ACC112 (cell line): ENCODE measurements at regions not wholly inside any gene's neighbourhood (a gene's known extent, or its start where the extent isn't known, plus 50 kb on each side); places are given as distances from the start of the nearest gene placed in this dataset.
"Not testable (repeated sequence)": the region's sequence is repeated elsewhere in the genome, so short reads cannot be mapped to it uniquely, and the experiment has no call there.

Experiments
- H2AFZ ChIP-seq: fragments of 200-600 bp; sonication (generic); one replicate; pipeline ENCODE4 v1.6.0; 2017; ENCODE audit warnings: antibody characterized with exemption, low read length; ENCODE audit not compliant: unreplicated experiment
- H3K27ac ChIP-seq: fragments of 200-600 bp; sonication (generic); 2 replicates; pipeline ENCODE4 v1.5.1; 2014; ENCODE audit warnings: low read depth, mild to moderate bottlenecking, antibody characterized with exemption, low read length, moderate library complexity
- H3K27me3 ChIP-seq: fragments of 200-600 bp; sonication (generic); 2 replicates; pipeline ENCODE4 v1.6.1; 2014; ENCODE audit warnings: mild to moderate bottlenecking, antibody characterized with exemption, low read length, moderate library complexity, mixed read lengths; ENCODE audit not compliant: insufficient read depth
- H3K36me3 ChIP-seq: fragments of 200-600 bp; sonication (generic); 2 replicates; pipeline ENCODE4 v1.6.1; 2016; ENCODE audit warnings: mild to moderate bottlenecking, antibody characterized with exemption, low read length, moderate library complexity, mixed read lengths; ENCODE audit not compliant: insufficient read depth
- H3K4me1 ChIP-seq: fragments of 200-600 bp; sonication (generic); one replicate; pipeline ENCODE4 v1.6.1; 2016; ENCODE audit warnings: low read length, mixed read lengths; ENCODE audit not compliant: insufficient read depth, unreplicated experiment, control insufficient read depth
- H3K4me3 ChIP-seq: fragments of 200-600 bp; sonication (generic); 2 replicates; pipeline ENCODE4 v1.5.1; 2014; ENCODE audit warnings: mild to moderate bottlenecking, low read depth, low read length
- H3K79me2 ChIP-seq: fragments of 200-600 bp; sonication (generic); one replicate; pipeline ENCODE4 v1.6.0; 2016; ENCODE audit warnings: low read length; ENCODE audit not compliant: control insufficient read depth, unreplicated experiment, insufficient read depth

DNA sequence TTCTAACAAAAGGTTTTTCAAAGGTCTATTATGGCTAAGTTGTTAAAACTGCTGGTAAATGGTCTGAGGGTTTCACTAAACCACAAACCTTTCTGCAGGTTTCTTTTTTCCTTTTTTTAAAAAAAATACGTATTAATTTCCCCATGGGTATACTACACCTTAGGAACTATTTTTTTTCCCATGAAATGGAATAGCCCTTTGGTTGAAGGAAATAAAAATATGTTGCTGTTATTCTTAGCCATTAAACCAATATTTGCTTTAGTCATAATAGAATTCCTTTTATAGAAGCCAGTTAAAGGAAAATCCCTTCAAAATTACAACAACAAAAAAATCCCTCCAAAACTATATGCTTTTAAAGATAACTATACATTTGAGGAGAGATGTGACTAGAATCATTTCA is 1303.3 kb downstream of the ROBO2 start:
- Histone ChIP-seq H3K27ac (no peak overlapping the region), H2AFZ (no peak overlapping the region), H3K36me3 (no peaks in the 10 kb centered on the region), H3K79me2 (no peaks in the 10 kb centered on the region), H3K4me3 (no peak overlapping the region), H3K27me3 (no peaks in the 10 kb centered on the region), H3K4me1 (no peaks in the 10 kb centered on the region)

- H3K79me2 ChIP-seq, H3K27me3 ChIP-seq, H3K27ac ChIP-seq, H3K36me3 ChIP-seq, H3K4me1 ChIP-seq, H3K4me3 ChIP-seq, H2AFZ ChIP-seq: not testable (repeated sequence)
These were observed 1304.4 kb downstream of the ROBO2 start for GRCh38 chr3:78344267-78344666.

GRCh38 chr3:78344918-78345317 is 1305.0 kb downstream of the ROBO2 start:
- H3K4me1 ChIP-seq: no peaks in the 10 kb centered on the region
- H3K4me3 ChIP-seq: no peak overlapping the region
- no peaks in the 10 kb centered on the region for H3K36me3 ChIP-seq
- H2AFZ ChIP-seq: no peak overlapping the region
- no peak overlapping the region for H3K27ac ChIP-seq
- no peaks in the 10 kb centered on the region for H3K27me3 ChIP-seq
- no peaks in the 10 kb centered on the region for H3K79me2 ChIP-seq

DNA sequence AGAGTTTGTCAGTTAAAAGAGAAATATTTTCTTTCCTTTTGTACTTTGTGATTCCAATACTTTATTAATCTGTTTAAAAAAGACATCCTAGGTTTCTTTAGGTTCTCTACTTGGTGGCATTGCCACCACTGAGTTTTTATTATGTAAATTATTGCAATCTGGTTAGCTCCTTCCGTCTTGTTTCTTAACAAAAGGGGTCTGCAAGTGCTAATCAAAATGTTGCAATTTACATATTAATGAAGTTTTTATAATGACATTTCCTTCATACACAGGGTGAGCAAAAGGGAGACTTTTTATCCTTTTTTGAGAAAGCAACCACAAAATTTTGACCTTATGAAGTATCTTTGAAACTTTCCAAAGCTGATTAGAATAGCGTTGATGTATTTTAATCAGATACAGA is 1307.3 kb downstream of the ROBO2 start:
- H3K27me3 ChIP-seq: no peaks in the 10 kb centered on the region

GRCh38 chr3:78348664-78349063 is 1308.8 kb downstream of the ROBO2 start:
- Histone ChIP-seq H3K79me2 (no peaks in the 10 kb centered on the region), H3K27ac (no peak overlapping the region), H3K36me3 (no peaks in the 10 kb centered on the region), H3K4me1 (no peaks in the 10 kb centered on the region), H3K27me3 (no peaks in the 10 kb centered on the region), H3K4me3 (no peak overlapping the region), H2AFZ (no peak overlapping the region)

More for the DNA sequence above, 1307.3 kb downstream of the ROBO2 start:
- Histone ChIP-seq H3K4me3 (no peak overlapping the region), H3K36me3 (no peaks in the 10 kb centered on the region), H3K4me1 (no peaks in the 10 kb centered on the region), H3K79me2 (no peaks in the 10 kb centered on the region), H3K27ac (no peak overlapping the region), H2AFZ (no peak overlapping the region)

DNA sequence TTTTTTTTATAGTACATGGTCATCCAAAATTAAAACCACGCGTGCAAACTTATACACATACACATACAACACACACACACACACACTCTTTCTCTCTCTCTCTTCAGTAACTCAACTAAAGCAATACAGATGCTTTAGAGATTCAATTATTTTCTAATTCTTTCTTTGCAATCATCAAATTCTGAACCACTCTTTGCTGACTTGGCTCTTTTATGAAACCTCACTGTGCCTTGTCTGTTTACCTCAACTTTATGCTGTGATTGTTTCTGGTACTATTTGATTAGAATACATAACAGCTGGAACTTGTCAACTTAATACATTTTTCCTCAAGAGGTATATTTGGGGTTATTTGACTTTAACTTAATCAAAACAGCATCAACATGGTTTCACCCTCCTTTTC is 1309.7 kb downstream of the ROBO2 start:
- Histone ChIP-seq H3K4me3 (no peak overlapping the region), H3K36me3 (no peaks in the 10 kb centered on the region), H3K79me2 (no peaks in the 10 kb centered on the region), H3K4me1 (no peaks in the 10 kb centered on the region), H3K27ac (no peak overlapping the region), H2AFZ (no peak overlapping the region), H3K27me3 (no peaks in the 10 kb centered on the region)

DNA sequence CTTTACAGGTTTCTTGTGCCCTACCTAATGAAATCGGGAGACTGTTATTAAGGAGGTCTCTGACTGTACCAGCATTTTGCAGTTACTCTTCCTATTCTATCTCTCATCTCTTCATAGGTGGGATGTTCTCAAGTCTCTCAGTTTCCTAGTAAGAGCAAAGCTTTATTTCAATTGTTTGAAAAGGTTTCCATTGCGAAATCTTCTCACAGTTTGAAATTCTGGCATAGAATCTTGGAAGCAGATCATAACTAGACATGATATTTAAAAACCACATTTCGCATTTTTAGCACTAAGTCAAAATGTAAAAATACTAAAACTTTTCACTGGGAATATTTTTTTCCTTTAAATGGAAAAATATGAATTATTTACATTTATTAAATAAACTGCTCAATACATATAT is 1311.4 kb downstream of the ROBO2 start:
- Histone ChIP-seq H3K27me3 (no peaks in the 10 kb centered on the region), H2AFZ (no peak overlapping the region), H3K79me2 (no peaks in the 10 kb centered on the region), H3K36me3 (no peaks in the 10 kb centered on the region), H3K4me3 (no peak overlapping the region), H3K27ac (no peak overlapping the region), H3K4me1 (no peaks in the 10 kb centered on the region)

DNA sequence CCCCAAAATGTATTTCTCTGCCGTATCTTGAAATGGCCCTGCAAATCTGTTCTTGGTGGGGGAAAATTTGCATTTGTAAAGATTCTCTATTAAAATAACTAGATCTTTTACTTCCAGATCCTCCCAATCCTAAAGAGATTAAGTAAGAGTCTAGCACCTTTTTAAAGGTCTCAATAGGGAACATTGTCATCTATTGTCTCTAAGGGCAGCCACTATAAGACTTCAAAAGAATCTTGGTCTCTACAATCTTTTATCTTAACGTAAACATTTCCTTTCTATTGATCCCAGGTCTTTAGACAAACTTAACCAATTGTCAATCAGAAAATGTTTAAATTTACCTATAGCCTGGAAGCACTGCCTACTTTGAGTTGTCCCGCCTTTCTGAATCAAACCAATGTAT is 1313.3 kb downstream of the ROBO2 start:
- H3K36me3 ChIP-seq: no peaks in the 10 kb centered on the region
- H3K79me2 ChIP-seq: no peaks in the 10 kb centered on the region
- H3K27ac ChIP-seq: no peak overlapping the region
- no peaks in the 10 kb centered on the region for H3K27me3 ChIP-seq
- no peak overlapping the region for H3K4me3 ChIP-seq
- no peaks in the 10 kb centered on the region for H3K4me1 ChIP-seq
- H2AFZ ChIP-seq: no peak overlapping the region

- Histone ChIP-seq H3K4me3 (no peak overlapping the region), H3K27me3 (no peaks in the 10 kb centered on the region), H3K27ac (no peak overlapping the region)
These were observed 1321.0 kb downstream of the ROBO2 start for GRCh38 chr3:78360849-78361248.

DNA sequence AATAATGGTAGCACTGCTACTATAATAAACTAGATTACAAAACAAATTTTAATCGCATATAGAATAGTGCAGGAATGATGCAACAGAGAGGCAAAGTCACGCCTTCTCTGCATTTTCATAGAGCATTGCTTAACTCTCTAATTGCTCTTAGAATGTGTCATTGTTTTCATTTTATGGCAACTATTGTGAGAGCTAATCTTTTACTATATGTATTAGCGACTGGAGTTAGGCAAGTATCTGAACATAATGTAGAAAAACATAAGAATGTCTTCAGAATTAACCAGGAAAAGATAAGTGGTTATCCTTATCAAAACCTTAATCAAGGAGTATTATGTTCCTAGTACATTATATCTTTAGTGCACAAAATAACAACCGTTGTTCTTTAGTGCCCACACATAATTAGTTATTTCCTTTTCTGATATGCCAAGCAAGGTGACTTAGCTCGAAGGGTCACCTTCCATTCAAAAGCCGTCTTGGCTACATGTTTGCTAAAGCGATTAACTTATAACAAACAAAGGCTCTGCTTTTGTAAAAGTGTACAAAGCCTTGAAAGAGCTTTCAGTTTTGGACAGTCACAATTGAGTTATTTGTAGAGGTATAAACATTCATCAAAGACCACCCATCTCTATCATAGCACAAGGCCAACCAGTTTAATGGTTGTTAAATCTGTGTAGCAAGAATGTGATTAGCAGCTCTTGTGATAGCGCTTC is 1328.9 kb downstream of the ROBO2 start:
- no peak overlapping the region for H3K27ac ChIP-seq
- H3K4me3 ChIP-seq: no peak overlapping the region
- H3K4me1 ChIP-seq: no peaks in the 10 kb centered on the region
- H3K36me3 ChIP-seq: no peaks in the 10 kb centered on the region
- no peak overlapping the region for H2AFZ ChIP-seq
- no peaks in the 10 kb centered on the region for H3K79me2 ChIP-seq
- H3K27me3 ChIP-seq: no peaks in the 10 kb centered on the region

More at GRCh38 chr3:78360849-78361248, 1321.0 kb downstream of the ROBO2 start:
- H3K79me2 ChIP-seq: no peaks in the 10 kb centered on the region
- no peaks in the 10 kb centered on the region for H3K4me1 ChIP-seq
- no peaks in the 10 kb centered on the region for H3K36me3 ChIP-seq
- H2AFZ ChIP-seq: no peak overlapping the region

GRCh38 chr3:78390221-78390620 is 1350.3 kb downstream of the ROBO2 start:
- Histone ChIP-seq H3K27ac (no peak overlapping the region), H3K4me3 (no peak overlapping the region), H3K79me2 (no peaks in the 10 kb centered on the region), H3K4me1 (no peaks in the 10 kb centered on the region), H3K36me3 (no peaks in the 10 kb centered on the region), H2AFZ (no peak overlapping the region), H3K27me3 (peaks cover 2% of the 10 kb centered on the region; the same call in 1 of the 2 replicates)
